ENCODE measurements at regions not wholly inside any gene's neighbourhood (a gene's known extent, or its start where the extent isn't known, plus 50 kb on each side); places are given as distances from the start of the nearest gene placed in this dataset.
"Not testable (repeated sequence)": the region's sequence is repeated elsewhere in the genome, so short reads cannot be mapped to it uniquely, and the experiment has no call there.

- no peak overlapping the region for H2BK15ac ChIP-seq (ENCODE audit: low read depth, low read length)
- no peak overlapping the region for H2AFZ ChIP-seq (ENCODE audit: low read length)
- no peaks in the 10 kb centered on the region for H3K4me1 ChIP-seq (ENCODE audit: insufficient read depth, low read length)
- no peak overlapping the region for H4K8ac ChIP-seq (replicated peaks; ENCODE audit: insufficient read length, low read depth, low read length)
- H2AK5ac ChIP-seq (ENCODE audit: insufficient read length, low read length) = no peak overlapping the region
- Mint-ChIP-seq H3K27me3 (ENCODE audit: low read depth) (no peaks in the 10 kb centered on the region), H3K9me3 (peaks cover 6 to 11% of the 10 kb centered on the region in 2 experiments; a peak in 4 of 5 replicates), H3K4me1 (peaks cover 4% of the 10 kb centered on the region in 2 experiments), H3K36me3 (ENCODE audit: insufficient read depth in 1 of 3, low read depth in 3 of 3) (peaks cover 0 to 14% (median 1%) of the 10 kb centered on the region in 3 experiments; a peak in 2 of 7 replicates), H3K27ac (no peak overlapping the region), H3K4me3 (no peak overlapping the region)
- no peaks in the 10 kb centered on the region for H3K79me2 ChIP-seq (ENCODE audit: insufficient read depth, low read length)
- no peak overlapping the region for H2BK20ac ChIP-seq (ENCODE audit: low read depth, low read length, poor library complexity, severe bottlenecking)
- H3K9me3 ChIP-seq (ENCODE audit: control insufficient read depth, low read depth, low read length) = no peaks in the 10 kb centered on the region
- no peak for TF ChIP-seq CTCF (conservative IDR thresholded peaks at IDR 0.05)
- no peak overlapping the region for H3K23ac ChIP-seq (ENCODE audit: insufficient read length, low read depth, low read length)
- H3K4me2 ChIP-seq (ENCODE audit: insufficient read depth, insufficient read length, low read length) = no peak overlapping the region
- H2BK12ac ChIP-seq (ENCODE audit: insufficient read length, low read depth, low read length) = no peak overlapping the region
- no peaks in the 10 kb centered on the region for H3K23me2 ChIP-seq (ENCODE audit: insufficient read length, low read depth, low read length, poor library complexity, severe bottlenecking)
- H3K9ac ChIP-seq (ENCODE audit: extremely low read depth, insufficient read length, low read length) = no peak overlapping the region
- H3K56ac ChIP-seq (ENCODE audit: insufficient read length, low read depth, low read length) = no peak overlapping the region
- 100% methylated on average over 2 of the region's 2 CpGs for WGBS (ENCODE audit: extremely low coverage, insufficient read length, low lambda C conversion rate)
- H3K27me3 ChIP-seq (ENCODE audit: insufficient read depth, low read length) = no peaks in the 10 kb centered on the region
- no peak overlapping the region for H3K4ac ChIP-seq (ENCODE audit: low read depth, low read length)
- H3K79me1 ChIP-seq (ENCODE audit: insufficient read depth, low read depth, low read length, poor library complexity, severe bottlenecking) = no peaks in the 10 kb centered on the region
- no peak for DNase-seq
- no peak overlapping the region for H3K14ac ChIP-seq (ENCODE audit: insufficient read depth, low read length)
- no peaks in the 10 kb centered on the region for H4K20me1 ChIP-seq (ENCODE audit: control insufficient read depth, insufficient read depth, insufficient read length)
- H3T11ph ChIP-seq (ENCODE audit: low read length) = no peak overlapping the region
- no peak overlapping the region for H2BK5ac ChIP-seq (ENCODE audit: insufficient read length, low read length)
- H4K5ac ChIP-seq (ENCODE audit: insufficient read length, low read depth, low read length) = no peak overlapping the region
- H2BK120ac ChIP-seq (ENCODE audit: low read depth, low read length, poor library complexity, severe bottlenecking) = no peak overlapping the region
- no peak overlapping the region for H3K27ac ChIP-seq (ENCODE audit: insufficient read length, low read depth, low read length)
- no peak overlapping the region for H4K91ac ChIP-seq (ENCODE audit: insufficient read length, low read depth, low read length)
- no peak overlapping the region for H3K18ac ChIP-seq (ENCODE audit: insufficient read length, low read depth, low read length)
Observed at GRCh38 chr1:182157187-182157586, 95.7 kb upstream of the ZNF648 start.

GRCh38 chr1:182154425-182154824, 92.9 kb upstream of the ZNF648 start:
- not testable (repeated sequence) for H4K5ac ChIP-seq (ENCODE audit: insufficient read length, low read depth, low read length)

More at GRCh38 chr1:182154425-182154824, 92.9 kb upstream of the ZNF648 start:
- not testable (repeated sequence) for H3T11ph ChIP-seq (ENCODE audit: low read length); H2BK120ac ChIP-seq (ENCODE audit: low read depth, low read length, poor library complexity, severe bottlenecking); H2BK15ac ChIP-seq (ENCODE audit: low read depth, low read length); H3K23ac ChIP-seq (ENCODE audit: insufficient read length, low read depth, low read length); H3K14ac ChIP-seq (ENCODE audit: insufficient read depth, low read length); DNase-seq; H2AFZ ChIP-seq (ENCODE audit: low read length); H3K27me3 Mint-ChIP-seq (ENCODE audit: low read depth); H3K79me1 ChIP-seq (ENCODE audit: insufficient read depth, low read depth, low read length, poor library complexity, severe bottlenecking); H3K4ac ChIP-seq (ENCODE audit: low read depth, low read length); H3K27ac Mint-ChIP-seq; H3K9me3 Mint-ChIP-seq; H2BK20ac ChIP-seq (ENCODE audit: low read depth, low read length, poor library complexity, severe bottlenecking); H4K20me1 ChIP-seq (ENCODE audit: control insufficient read depth, insufficient read depth, insufficient read length); H3K4me3 Mint-ChIP-seq; H3K4me1 Mint-ChIP-seq; H4K91ac ChIP-seq (ENCODE audit: insufficient read length, low read depth, low read length); H3K23me2 ChIP-seq (ENCODE audit: insufficient read length, low read depth, low read length, poor library complexity, severe bottlenecking); H3K27me3 ChIP-seq (ENCODE audit: insufficient read depth, low read length); H3K27ac ChIP-seq (ENCODE audit: insufficient read length, low read depth, low read length); H3K36me3 Mint-ChIP-seq (ENCODE audit: insufficient read depth in 1 of 3, low read depth in 3 of 3); H2BK12ac ChIP-seq (ENCODE audit: insufficient read length, low read depth, low read length); H3K9ac ChIP-seq (ENCODE audit: extremely low read depth, insufficient read length, low read length); H2AK5ac ChIP-seq (ENCODE audit: insufficient read length, low read length); H3K56ac ChIP-seq (ENCODE audit: insufficient read length, low read depth, low read length); H3K4me2 ChIP-seq (ENCODE audit: insufficient read depth, insufficient read length, low read length); H3K79me2 ChIP-seq (ENCODE audit: insufficient read depth, low read length); H4K8ac ChIP-seq (replicated peaks; ENCODE audit: insufficient read length, low read depth, low read length); H2BK5ac ChIP-seq (ENCODE audit: insufficient read length, low read length); H3K4me1 ChIP-seq (ENCODE audit: insufficient read depth, low read length); H3K9me3 ChIP-seq (ENCODE audit: control insufficient read depth, low read depth, low read length); H3K18ac ChIP-seq (ENCODE audit: insufficient read length, low read depth, low read length)
- WGBS (ENCODE audit: extremely low coverage, insufficient read length, low lambda C conversion rate) = no CpG with 5 or more reads among the region's 1 CpG

Data from H9 (cell line).